HFF-Myc (cell line): ENCODE measurements at regions not wholly inside any gene's neighbourhood (a gene's known extent, or its start where the extent isn't known, plus 50 kb on each side); places are given as distances from the start of the nearest gene placed in this dataset.

ENCODE experiments used
- DNase-seq: peaks from one replicate; pipeline ENCODE4 v3.0.0-alpha.2; 2011; ENCODE audit warnings: low read depth; ENCODE audit errors: extremely low read depth
- H3K4me3 ChIP-seq: replicated peaks from 2 replicates; pipeline ENCODE4 v1.5.1; 2011; ENCODE audit warnings: low read depth, mild to moderate bottlenecking, control low read depth, low read length
- TF ChIP-seq, protein P1 (sequence below): IDR thresholded peaks from 2 replicates; pipeline ENCODE4 v1.5.1; 2012; ENCODE audit warnings: mild to moderate bottlenecking, low read depth, low read length, control low read depth; ENCODE audit errors: missing control alignments

DNA sequence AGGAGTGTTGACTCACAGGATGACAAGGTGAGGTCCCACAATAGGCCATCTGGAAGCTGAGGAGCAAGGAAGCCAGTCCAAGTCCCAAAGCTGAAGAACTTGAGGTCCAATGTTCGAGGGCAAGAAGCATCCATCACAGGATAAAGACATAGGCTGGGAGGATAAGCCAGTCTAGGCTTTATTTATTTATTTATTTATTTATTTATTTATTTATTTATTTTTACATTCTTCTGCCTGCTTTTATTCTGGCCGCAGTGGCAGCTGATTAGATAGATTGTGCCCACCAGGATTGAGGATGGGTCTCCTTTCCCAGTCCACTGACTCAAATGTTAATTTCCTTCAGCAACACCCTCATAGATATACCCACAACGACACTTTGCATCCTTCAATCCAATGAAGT, 472.2 kb upstream of the DPPA4 start:
- no peak overlapping the region for H3K4me3 ChIP-seq
- TF ChIP-seq, protein P1, sequence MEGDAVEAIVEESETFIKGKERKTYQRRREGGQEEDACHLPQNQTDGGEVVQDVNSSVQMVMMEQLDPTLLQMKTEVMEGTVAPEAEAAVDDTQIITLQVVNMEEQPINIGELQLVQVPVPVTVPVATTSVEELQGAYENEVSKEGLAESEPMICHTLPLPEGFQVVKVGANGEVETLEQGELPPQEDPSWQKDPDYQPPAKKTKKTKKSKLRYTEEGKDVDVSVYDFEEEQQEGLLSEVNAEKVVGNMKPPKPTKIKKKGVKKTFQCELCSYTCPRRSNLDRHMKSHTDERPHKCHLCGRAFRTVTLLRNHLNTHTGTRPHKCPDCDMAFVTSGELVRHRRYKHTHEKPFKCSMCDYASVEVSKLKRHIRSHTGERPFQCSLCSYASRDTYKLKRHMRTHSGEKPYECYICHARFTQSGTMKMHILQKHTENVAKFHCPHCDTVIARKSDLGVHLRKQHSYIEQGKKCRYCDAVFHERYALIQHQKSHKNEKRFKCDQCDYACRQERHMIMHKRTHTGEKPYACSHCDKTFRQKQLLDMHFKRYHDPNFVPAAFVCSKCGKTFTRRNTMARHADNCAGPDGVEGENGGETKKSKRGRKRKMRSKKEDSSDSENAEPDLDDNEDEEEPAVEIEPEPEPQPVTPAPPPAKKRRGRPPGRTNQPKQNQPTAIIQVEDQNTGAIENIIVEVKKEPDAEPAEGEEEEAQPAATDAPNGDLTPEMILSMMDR: no peak
- no peak for DNase-seq

GRCh38 chr3:109818081-109818480, 480.7 kb upstream of the DPPA4 start:
- TF ChIP-seq, protein P1: no peak
- H3K4me3 ChIP-seq: no peak overlapping the region
- DNase-seq: no peak

- H3K4me3 ChIP-seq: no peak overlapping the region
- TF ChIP-seq, protein P1: no peak
- DNase-seq: no peak
These were observed 482.4 kb upstream of the DPPA4 start for GRCh38 chr3:109819734-109820133.

DNA sequence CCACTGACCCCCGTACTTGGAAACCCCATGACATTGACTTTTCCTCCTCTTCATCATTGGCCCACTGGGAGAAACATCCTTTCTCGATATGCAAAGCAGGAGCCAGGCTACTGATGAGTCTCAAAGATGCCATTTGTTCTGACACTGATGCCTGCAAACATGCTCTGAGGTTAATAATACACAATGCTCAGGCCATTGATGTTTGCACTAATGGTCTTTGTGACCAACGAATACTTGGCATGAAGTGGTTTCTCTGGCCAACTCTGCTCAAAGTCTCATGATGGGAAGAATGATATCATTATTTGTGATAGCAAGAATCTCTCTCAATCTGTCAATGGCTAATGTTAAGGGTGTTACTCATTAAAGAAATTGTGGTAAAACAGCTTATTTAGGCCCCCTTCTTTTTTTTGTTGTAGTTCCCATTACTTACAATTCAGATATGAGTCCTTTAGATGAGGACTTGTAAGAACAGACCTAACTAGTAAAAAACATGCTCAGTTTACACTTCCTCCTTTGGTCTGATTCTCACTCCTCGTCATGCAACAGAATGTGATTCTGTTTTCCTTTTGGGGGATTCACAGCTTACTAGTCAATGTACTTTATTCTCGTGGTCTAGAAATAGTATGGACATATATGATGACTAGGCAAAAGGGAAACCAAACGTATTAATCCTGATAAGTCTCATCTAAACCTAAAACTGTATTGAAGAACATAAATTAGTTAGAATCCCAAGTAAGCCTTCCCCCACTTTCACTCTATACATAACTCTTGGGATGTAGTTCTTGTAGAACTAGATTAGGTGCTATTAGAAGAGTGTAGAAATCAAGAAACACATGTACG, 488.8 kb upstream of the DPPA4 start:
- DNase-seq: no peak
- H3K4me3 ChIP-seq: no peak overlapping the region
- TF ChIP-seq, protein P1: no peak

DNA sequence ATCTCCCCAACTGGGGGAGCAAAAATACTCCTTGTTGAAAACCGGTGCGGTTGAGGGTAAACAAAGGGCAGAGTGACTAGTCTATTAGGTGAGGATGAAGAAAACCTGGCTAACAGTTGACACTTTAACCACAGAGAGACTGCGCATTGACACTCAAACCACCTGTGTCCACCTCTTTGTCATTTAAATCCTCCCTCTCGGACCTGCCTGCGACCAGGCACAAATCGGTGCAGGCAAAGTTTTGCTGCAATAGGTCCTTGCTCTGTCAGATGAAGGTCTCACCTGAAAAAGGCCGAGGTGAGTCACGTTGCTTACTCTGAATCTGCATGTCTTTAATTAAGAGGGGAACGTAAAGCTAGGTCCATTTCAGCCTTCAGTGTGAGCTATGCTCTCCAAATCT, 494.1 kb upstream of the DPPA4 start:
- DNase-seq: no peak
- TF ChIP-seq, protein P1: no peak
- H3K4me3 ChIP-seq: no peak overlapping the region

- DNase-seq: no peak
- TF ChIP-seq, protein P1: no peak
These were observed 498.6 kb upstream of the DPPA4 start for GRCh38 chr3:109835958-109836357.

More at GRCh38 chr3:109835958-109836357, 498.6 kb upstream of the DPPA4 start:
- no peak overlapping the region for H3K4me3 ChIP-seq
